DMS 273 (cell line): ENCODE measurements at regions not wholly inside any gene's neighbourhood (a gene's known extent, or its start where the extent isn't known, plus 50 kb on each side); places are given as distances from the start of the nearest gene placed in this dataset.

ENCODE experiments used
- DNase-seq: peaks from one replicate; lab custom pipeline; 2025; ENCODE audit not compliant: unreplicated experiment; lab: John Stamatoyannopoulos, UW

DNA sequence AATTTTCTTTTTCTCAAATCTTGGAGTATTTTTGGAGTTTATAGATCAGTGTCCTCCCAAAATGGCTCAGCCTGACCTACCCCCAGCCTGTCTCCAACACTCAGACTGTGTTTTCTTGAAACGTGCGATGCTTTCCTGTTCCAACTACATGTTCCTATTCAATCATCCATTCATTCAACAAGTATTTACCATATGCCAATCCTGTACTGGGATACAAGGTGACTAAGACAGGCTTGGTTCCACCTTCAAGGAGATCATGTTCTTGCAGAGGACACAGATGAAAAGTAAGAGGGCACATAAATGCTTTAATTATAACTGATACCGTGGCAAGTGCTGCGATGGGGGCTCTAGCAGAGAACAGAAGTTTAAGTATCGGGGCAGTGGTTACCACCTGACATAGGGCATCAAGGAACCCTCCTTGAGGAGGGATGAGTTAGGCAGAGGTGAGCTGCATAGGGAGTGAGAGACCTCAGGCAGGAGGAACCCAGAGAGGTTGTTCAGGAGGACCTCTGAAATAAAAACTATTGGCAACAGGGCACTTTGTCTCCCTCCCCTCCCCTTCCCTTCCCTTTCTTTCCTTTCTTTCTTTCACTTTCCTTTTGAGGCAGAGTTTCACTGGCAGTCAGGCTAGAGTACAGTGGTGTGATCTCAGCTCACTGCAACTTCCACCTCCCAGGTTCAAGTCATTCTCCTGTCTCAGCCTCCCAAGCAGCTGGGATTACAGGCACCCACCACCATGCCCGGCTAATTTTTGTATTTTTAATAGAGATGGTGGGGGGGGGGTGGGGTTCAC is 469.0 kb downstream of the EPHA4 start:
- DNase-seq, result peak; percentile 12

DNA sequence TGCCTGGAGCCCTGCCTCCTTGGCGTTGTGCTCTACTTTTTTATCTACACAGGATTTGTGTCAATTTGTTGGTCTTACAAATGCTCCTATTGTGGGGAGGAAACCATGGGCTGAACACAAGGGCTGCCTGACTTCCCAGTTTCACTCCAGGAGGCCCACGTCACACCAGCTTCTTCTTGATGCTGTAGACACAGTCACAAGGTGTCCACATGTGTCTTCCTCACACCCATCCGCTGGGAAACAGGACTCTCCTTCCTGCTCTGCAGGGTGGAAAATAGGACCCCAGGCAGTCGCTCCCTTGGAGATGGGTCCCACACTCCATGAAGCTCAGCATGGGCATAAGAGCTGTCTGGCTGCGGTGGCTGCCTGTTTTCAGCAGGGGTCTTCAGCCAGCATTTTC is 468.2 kb downstream of the EPHA4 start:
- no peak for DNase-seq

GRCh38 chr2:221104361-221104811 is 467.7 kb downstream of the EPHA4 start:
- DNase-seq, result peak; percentile 93

- peak; percentile 15 for DNase-seq
Observed at GRCh38 chr2:221106241-221106640, 465.9 kb downstream of the EPHA4 start.

- DNase-seq, result no peak
Observed at GRCh38 chr2:221107424-221107823, 464.7 kb downstream of the EPHA4 start.

DNA sequence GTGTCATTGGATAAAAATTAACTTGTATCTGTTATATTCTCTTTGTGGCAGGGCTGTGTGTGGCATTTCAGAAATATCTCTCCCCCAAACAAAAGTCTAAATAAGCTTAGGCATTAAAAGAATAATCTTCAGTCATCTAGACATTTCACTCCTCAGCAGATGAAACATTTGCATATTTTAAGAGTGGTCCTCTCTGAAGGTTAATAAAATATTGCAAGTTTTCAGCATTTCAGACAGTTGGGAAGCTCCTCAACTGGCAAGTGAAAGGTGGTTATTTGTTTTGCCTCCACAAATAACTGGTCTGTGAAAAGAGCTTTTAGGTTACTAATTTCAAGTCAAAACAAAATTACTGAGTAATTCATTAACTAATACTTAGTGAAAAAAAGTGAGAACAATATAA is 462.6 kb downstream of the EPHA4 start:
- no peak for DNase-seq

DNA sequence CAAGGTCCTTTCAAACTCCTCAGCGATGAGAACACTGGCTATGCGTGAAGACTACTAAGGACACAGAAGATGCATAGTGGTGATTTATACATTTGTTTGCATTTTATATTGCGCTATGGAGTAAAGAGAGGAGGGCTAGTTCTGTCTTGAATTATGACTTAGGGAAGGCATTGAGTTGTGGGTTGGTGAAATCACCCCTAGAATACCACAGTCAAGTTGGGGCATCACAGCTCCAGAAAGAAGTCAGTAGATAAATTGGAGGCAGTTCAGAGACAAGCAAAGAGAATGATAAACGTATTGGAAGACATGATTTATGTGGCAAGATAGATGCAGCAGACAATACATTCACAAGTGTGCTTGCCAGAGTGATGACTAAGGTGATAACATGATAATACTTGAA is 460.4 kb downstream of the EPHA4 start:
- no peak for DNase-seq

GRCh38 chr2:221112744-221113143 is 459.4 kb downstream of the EPHA4 start:
- peak; percentile 47 for DNase-seq

DNA sequence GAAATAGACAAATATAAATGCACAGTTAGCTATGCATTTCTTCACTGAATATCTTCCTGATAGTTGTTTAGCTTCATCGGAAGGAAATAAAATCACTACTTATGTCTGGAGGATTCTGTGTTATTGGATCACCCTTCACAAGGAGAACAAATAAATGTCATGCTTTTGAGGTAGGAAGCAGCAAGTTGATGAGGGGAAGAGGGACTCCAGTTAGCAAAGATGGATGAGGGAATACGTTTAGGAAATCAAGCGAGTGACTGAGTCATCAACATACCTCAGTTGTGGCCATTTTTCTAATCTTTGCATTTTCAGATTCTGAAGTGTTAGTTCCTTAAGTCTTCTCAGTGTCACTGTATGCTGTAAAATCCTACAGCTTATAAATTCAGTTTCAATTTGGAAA is 456.2 kb downstream of the EPHA4 start:
- DNase-seq, result no peak

DNA sequence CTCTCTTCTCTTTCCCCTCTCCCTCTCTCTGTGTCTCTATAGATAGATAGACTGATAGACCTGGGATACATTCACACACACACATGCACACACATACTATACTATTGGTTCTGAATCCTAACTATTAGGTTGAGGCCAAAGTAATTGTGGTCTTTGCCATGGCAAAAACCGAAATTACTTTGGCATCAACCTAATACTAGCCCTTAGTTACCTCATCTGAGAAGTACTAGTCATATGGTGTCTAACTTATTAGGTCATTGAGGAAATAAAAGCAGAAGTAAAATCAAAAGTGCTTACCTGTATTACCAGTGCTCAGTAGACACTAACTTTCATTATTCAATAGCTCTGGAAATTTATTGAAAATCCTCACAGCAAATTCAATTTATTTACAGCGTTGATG is 451.5 kb downstream of the EPHA4 start:
- no peak for DNase-seq

DNA sequence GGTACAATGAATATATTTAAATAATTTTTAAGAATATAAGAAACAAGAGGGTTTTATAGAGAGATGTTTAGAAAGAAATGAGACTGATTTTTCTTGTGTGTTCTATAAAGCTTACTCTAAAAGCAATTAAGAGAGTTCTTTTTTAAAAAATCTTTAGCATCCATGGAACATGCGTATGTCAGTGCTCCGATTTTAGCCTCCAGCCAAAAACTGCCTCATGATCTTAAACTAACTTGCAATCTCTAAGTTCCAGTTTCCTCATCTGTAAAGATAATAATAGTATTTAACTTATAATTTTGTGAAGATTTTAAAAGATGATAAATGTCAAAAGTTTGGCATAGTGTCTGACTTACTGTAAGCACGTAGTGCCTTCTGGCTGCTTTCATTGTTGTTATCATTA is 448.7 kb downstream of the EPHA4 start:
- DNase-seq, result no peak

GRCh38 chr2:221124532-221125240 is 447.4 kb downstream of the EPHA4 start:
- DNase-seq, result peak; percentile 91

- peak; percentile 12 for DNase-seq
Observed at GRCh38 chr2:221125691-221126090, 446.4 kb downstream of the EPHA4 start.

DNA sequence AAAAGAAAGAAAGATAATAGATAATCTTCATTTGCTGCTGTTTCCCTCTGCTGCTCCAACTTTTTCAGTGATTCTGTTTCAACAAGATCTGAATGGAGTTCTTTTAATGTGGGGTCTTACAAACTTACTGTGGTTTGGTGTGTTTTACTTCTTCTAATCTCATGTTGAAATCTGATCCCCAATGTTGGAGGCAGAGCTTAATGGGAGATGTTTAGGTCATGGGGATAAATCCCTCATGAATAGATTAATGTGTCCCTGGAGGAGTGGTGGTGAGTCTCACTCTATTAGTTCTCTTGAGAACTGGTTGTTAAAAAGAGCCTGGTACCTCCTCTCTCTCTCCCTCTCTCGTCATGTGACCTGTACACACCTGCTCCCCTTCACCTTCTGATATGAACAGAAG is 442.4 kb downstream of the EPHA4 start:
- peak; percentile 15 for DNase-seq

DNA sequence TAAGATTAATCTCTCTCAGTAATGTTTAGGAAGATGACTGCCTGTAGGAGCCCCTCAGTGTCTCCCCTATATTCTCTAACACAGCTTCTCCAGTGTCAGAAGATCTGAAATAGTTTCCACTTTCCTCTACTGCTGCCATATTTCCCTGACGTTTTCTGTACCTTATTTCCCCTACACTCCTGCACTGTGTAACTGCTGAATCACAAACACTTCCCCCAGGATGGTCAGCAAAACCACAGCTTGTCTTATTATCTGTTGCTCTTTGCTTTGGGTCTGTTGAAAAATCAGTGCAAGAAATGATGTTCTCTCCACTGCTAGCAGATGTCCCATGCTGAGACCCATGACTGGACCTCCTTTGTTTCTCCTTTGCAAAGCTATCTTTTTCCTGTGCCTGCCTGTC is 441.7 kb downstream of the EPHA4 start:
- DNase-seq, result no peak

GRCh38 chr2:221133941-221134340 is 438.2 kb downstream of the EPHA4 start:
- no peak for DNase-seq

GRCh38 chr2:221134718-221135117 is 437.4 kb downstream of the EPHA4 start:
- DNase-seq, result no peak

DNA sequence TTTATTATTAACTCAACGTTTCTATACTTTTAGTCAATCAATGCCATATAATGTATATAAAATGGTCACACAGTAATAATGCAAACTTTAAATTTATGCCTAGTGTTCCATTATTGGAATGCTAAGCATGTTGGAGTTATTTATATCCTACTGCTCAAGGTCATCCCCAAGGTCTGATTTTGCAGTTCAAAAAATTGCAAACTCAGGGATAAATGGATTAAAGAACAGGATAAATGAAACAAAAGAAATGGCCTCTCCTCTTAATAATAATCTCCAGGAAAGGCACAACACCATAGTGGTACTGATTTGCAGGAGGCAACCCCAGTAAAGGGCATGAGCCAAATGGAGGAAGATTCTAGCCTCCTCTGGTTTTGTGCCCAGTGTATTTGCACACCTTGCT is 436.4 kb downstream of the EPHA4 start:
- DNase-seq, result no peak

- no peak for DNase-seq
Observed at GRCh38 chr2:221137385-221137784, 434.7 kb downstream of the EPHA4 start.

DNA sequence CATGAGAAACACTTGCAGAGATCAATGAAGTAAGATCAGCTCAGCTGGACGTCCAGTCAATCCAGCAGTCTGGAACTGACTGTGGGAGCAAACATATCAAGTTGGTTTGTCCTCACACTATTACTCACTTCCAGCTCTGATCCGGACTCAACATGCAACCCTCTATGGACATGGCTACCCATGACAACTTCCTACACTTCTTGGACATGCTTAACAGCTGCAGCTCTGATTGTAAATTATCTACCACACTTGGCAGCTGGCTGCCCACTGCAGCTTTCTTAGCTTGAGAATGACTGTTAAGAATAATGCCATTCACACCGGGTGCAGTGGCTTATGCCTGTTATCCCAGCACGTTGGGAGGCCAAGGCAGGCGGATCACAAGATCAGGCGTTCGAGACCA is 429.8 kb downstream of the EPHA4 start:
- no peak for DNase-seq

GRCh38 chr2:221143231-221143630 is 428.9 kb downstream of the EPHA4 start:
- no peak for DNase-seq

DNA sequence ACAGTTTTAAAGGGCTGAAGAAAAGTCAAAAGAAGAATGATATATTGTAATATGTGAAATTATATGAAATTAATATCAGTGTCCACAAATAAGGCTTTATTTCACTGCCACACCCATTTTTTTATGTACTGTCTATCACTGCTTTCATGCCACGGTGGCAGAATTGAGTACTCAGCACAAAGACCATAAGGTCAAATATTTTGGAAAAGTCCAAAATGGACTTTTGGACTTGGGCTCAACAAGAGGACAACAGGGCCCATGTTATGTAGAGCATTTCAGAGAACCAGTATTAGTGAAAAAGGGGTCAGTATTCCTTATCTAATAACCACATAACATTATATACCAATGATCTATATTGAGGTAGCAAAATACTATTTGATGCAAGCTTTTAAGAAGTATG is 427.2 kb downstream of the EPHA4 start:
- no peak for DNase-seq

DNA sequence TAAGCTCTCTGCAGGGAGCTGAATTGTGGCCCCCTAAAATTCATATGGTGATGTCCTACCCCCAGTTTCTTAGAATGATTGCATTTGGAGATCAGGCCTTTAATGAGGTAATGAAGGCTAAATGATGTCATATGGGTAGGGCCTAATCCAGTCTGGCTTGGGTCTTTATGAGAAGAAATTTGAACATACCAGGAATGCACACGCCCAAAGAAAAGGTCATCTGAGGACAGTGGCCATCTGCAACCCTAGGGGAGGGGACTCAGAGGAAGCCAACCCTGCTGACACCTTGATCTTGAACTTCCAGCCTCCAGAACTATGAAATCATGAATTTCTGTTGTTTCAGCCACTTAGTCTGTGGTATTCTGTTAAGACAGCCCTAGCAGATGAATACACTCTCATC is 426.7 kb downstream of the EPHA4 start:
- no peak for DNase-seq
